GM23248 (cell line): ENCODE measurements at regions not wholly inside any gene's neighbourhood (a gene's known extent, or its start where the extent isn't known, plus 50 kb on each side); places are given as distances from the start of the nearest gene placed in this dataset.

Experiments
- EZH2 ChIP-seq: fragments of 200-600 bp; sonication (generic); IDR thresholded peaks from 2 replicates; pipeline ENCODE4 v1.6.1; 2018; ENCODE audit warnings: antibody characterized with exemption, mild to moderate bottlenecking; ENCODE audit not compliant: insufficient read depth, poor library complexity, severe bottlenecking
- EZH2phosphoT487 ChIP-seq: fragments of 200-600 bp; sonication (generic); IDR thresholded peaks from 2 replicates; pipeline ENCODE4 v1.6.1; 2018; ENCODE audit warnings: antibody characterized with exemption, moderate library complexity, mild to moderate bottlenecking, low read depth; ENCODE audit not compliant: insufficient read depth

- TF ChIP-seq EZH2 (no peak), EZH2phosphoT487 (no peak)
Observed at GRCh38 chr2:21792571-21792970, 668.8 kb downstream of the TDRD15 start.
